ENCODE measurements at regions not wholly inside any gene's neighbourhood (a gene's known extent, or its start where the extent isn't known, plus 50 kb on each side); places are given as distances from the start of the nearest gene placed in this dataset.

- H3K36me3 Mint-ChIP-seq (ENCODE audit: low read depth, unreplicated experiment): no peaks in the 10 kb centered on the region
- no peaks in the 10 kb centered on the region for H3K36me3 ChIP-seq (ENCODE audit: insufficient read depth, low read length)
- H3K27me3 ChIP-seq (ENCODE audit: insufficient read depth, low read length): no peaks in the 10 kb centered on the region
- H3K4me1 ChIP-seq (ENCODE audit: insufficient read depth, low read length): no peaks in the 10 kb centered on the region
- H3K9me3 ChIP-seq (ENCODE audit: insufficient read depth, low read depth, low read length): peaks cover 3% of the 10 kb centered on the region
- no peak for DNase-seq (ENCODE audit: low read depth)
- FAIRE-seq: no peak
- no peak overlapping the region for H3K4me3 ChIP-seq (ENCODE audit: insufficient read depth, low read depth, low read length)
- H3K4me3 Mint-ChIP-seq (ENCODE audit: unreplicated experiment): no peak overlapping the region
- H4K20me1 ChIP-seq (ENCODE audit: insufficient read depth, low read length): no peaks in the 10 kb centered on the region
- H3K4me1 Mint-ChIP-seq (ENCODE audit: low read depth, unreplicated experiment): no peaks in the 10 kb centered on the region
- no peak overlapping the region for H2AFZ ChIP-seq (ENCODE audit: low read depth, low read length)
- no peak overlapping the region for H3K27ac Mint-ChIP-seq (ENCODE audit: unreplicated experiment)
- H3K27ac ChIP-seq (ENCODE audit: low read depth, low read length): no peak overlapping the region
- peaks cover 3% of the 10 kb centered on the region for H3K9me3 Mint-ChIP-seq (ENCODE audit: unreplicated experiment)
- no peaks in the 10 kb centered on the region for H3K27me3 Mint-ChIP-seq (ENCODE audit: low read depth, unreplicated experiment)
- no peak overlapping the region for H3K4me2 ChIP-seq (ENCODE audit: low read length)
- no peak overlapping the region for H3K9ac ChIP-seq (ENCODE audit: low read length)
- H3K79me2 ChIP-seq (ENCODE audit: insufficient read depth, low read length): no peaks in the 10 kb centered on the region
- TF ChIP-seq, protein P1, sequence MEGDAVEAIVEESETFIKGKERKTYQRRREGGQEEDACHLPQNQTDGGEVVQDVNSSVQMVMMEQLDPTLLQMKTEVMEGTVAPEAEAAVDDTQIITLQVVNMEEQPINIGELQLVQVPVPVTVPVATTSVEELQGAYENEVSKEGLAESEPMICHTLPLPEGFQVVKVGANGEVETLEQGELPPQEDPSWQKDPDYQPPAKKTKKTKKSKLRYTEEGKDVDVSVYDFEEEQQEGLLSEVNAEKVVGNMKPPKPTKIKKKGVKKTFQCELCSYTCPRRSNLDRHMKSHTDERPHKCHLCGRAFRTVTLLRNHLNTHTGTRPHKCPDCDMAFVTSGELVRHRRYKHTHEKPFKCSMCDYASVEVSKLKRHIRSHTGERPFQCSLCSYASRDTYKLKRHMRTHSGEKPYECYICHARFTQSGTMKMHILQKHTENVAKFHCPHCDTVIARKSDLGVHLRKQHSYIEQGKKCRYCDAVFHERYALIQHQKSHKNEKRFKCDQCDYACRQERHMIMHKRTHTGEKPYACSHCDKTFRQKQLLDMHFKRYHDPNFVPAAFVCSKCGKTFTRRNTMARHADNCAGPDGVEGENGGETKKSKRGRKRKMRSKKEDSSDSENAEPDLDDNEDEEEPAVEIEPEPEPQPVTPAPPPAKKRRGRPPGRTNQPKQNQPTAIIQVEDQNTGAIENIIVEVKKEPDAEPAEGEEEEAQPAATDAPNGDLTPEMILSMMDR (IDR thresholded peaks at IDR 0.05; ENCODE audit: insufficient read depth, low read depth, low read length): no peak
- TF ChIP-seq EZH2 (IDR thresholded peaks at IDR 0.05; ENCODE audit: insufficient read depth, low read length): no peak
Observed at GRCh38 chr5:142259758-142260157, 65.1 kb downstream of the SPRY4 start.

DNA sequence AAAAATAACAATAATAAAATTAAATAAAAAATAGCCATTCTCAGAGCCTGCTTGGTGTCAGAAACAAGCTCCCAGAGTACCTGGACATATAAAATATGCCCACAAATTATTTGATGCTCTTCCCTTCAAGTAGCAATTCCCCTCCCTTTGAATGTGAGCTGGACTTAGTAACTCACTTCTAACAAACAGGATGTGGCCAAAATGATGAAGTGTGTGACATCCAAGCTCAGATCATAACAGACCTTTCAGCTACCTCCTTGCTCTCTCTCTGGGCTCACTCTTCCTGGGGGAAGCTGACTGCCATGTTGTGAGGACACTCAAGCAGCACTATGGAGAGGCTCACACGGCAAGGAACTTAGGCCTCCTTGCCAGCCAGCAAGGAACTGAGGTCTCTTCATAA, 69.0 kb downstream of the SPRY4 start:
- peaks cover 3% of the 10 kb centered on the region for H3K9me3 ChIP-seq (ENCODE audit: insufficient read depth, low read depth, low read length)
- H3K4me1 ChIP-seq (ENCODE audit: insufficient read depth, low read length): no peaks in the 10 kb centered on the region
- Mint-ChIP-seq H3K36me3 (ENCODE audit: low read depth, unreplicated experiment) (no peaks in the 10 kb centered on the region), H3K27ac (ENCODE audit: unreplicated experiment) (no peak overlapping the region), H3K4me3 (ENCODE audit: unreplicated experiment) (no peak overlapping the region), H3K9me3 (ENCODE audit: unreplicated experiment) (peaks cover 3% of the 10 kb centered on the region), H3K4me1 (ENCODE audit: low read depth, unreplicated experiment) (no peaks in the 10 kb centered on the region), H3K27me3 (ENCODE audit: low read depth, unreplicated experiment) (no peaks in the 10 kb centered on the region)
- H3K27me3 ChIP-seq (ENCODE audit: insufficient read depth, low read length): no peaks in the 10 kb centered on the region
- H4K20me1 ChIP-seq (ENCODE audit: insufficient read depth, low read length): no peaks in the 10 kb centered on the region
- H2AFZ ChIP-seq (ENCODE audit: low read depth, low read length): no peak overlapping the region
- no peaks in the 10 kb centered on the region for H3K36me3 ChIP-seq (ENCODE audit: insufficient read depth, low read length)
- no peak overlapping the region for H3K27ac ChIP-seq (ENCODE audit: low read depth, low read length)
- H3K4me2 ChIP-seq (ENCODE audit: low read length): no peak overlapping the region
- FAIRE-seq: no peak
- no peak overlapping the region for H3K4me3 ChIP-seq (ENCODE audit: insufficient read depth, low read depth, low read length)
- no peak for DNase-seq (ENCODE audit: low read depth)
- no peaks in the 10 kb centered on the region for H3K79me2 ChIP-seq (ENCODE audit: insufficient read depth, low read length)
- TF ChIP-seq, protein P1 (IDR thresholded peaks at IDR 0.05; ENCODE audit: insufficient read depth, low read depth, low read length): no peak
- no peak for TF ChIP-seq EZH2 (IDR thresholded peaks at IDR 0.05; ENCODE audit: insufficient read depth, low read length)
- no peak overlapping the region for H3K9ac ChIP-seq (ENCODE audit: low read length)

DNA sequence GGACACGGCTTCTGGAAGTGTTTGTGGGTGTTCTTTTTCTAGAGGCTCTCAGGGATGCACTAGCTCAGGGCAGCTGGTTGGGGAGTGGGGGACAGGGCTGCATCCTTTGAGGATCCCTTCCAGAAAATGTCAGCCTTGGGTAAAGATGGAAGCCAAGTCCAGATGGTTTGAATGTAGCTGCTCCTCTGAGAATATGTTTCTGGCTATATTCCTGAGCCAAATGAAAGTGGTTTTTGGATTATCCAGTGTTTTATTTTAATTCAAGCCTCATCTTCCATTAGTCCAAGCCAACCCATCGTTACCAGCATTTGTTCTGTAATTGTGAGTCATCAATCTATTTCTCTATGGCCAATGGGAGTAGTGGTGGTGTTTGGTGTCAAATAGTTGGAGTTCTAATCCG, 70.4 kb downstream of the SPRY4 start:
- H4K20me1 ChIP-seq (ENCODE audit: insufficient read depth, low read length): no peaks in the 10 kb centered on the region
- H3K9me3 ChIP-seq (ENCODE audit: insufficient read depth, low read depth, low read length): peaks cover 3% of the 10 kb centered on the region
- peaks cover 3% of the 10 kb centered on the region for H3K9me3 Mint-ChIP-seq (ENCODE audit: unreplicated experiment)
- H3K27ac Mint-ChIP-seq (ENCODE audit: unreplicated experiment): no peak overlapping the region
- no peaks in the 10 kb centered on the region for H3K4me1 ChIP-seq (ENCODE audit: insufficient read depth, low read length)
- no peaks in the 10 kb centered on the region for H3K36me3 Mint-ChIP-seq (ENCODE audit: low read depth, unreplicated experiment)
- H3K79me2 ChIP-seq (ENCODE audit: insufficient read depth, low read length): no peaks in the 10 kb centered on the region
- H3K27me3 Mint-ChIP-seq (ENCODE audit: low read depth, unreplicated experiment): no peaks in the 10 kb centered on the region
- no peak for TF ChIP-seq EZH2 (IDR thresholded peaks at IDR 0.05; ENCODE audit: insufficient read depth, low read length)
- TF ChIP-seq, protein P1 (IDR thresholded peaks at IDR 0.05; ENCODE audit: insufficient read depth, low read depth, low read length): no peak
- H3K4me1 Mint-ChIP-seq (ENCODE audit: low read depth, unreplicated experiment): no peaks in the 10 kb centered on the region
- no peak for FAIRE-seq
- no peak overlapping the region for H2AFZ ChIP-seq (ENCODE audit: low read depth, low read length)
- DNase-seq (ENCODE audit: low read depth): no peak
- no peaks in the 10 kb centered on the region for H3K27me3 ChIP-seq (ENCODE audit: insufficient read depth, low read length)
- H3K27ac ChIP-seq (ENCODE audit: low read depth, low read length): no peak overlapping the region
- H3K9ac ChIP-seq (ENCODE audit: low read length): no peak overlapping the region
- no peak overlapping the region for H3K4me3 Mint-ChIP-seq (ENCODE audit: unreplicated experiment)
- H3K4me2 ChIP-seq (ENCODE audit: low read length): no peak overlapping the region
- no peaks in the 10 kb centered on the region for H3K36me3 ChIP-seq (ENCODE audit: insufficient read depth, low read length)
- H3K4me3 ChIP-seq (ENCODE audit: insufficient read depth, low read depth, low read length): no peak overlapping the region
